Stimulated activated CD4-positive, alpha-beta T cell treated with anti-CD3 and anti-CD28 coated beads, Interleukin-2, amount 100 ng/mL, for 24 hours (primary cell): ENCODE measurements at regions not wholly inside any gene's neighbourhood (a gene's known extent, or its start where the extent isn't known, plus 50 kb on each side); places are given as distances from the start of the nearest gene placed in this dataset.

Experiments used
- DNase-seq, 2 donors: peaks; one replicate each; pipeline ENCODE4 v3.0.0-alpha.2; 2020

DNA sequence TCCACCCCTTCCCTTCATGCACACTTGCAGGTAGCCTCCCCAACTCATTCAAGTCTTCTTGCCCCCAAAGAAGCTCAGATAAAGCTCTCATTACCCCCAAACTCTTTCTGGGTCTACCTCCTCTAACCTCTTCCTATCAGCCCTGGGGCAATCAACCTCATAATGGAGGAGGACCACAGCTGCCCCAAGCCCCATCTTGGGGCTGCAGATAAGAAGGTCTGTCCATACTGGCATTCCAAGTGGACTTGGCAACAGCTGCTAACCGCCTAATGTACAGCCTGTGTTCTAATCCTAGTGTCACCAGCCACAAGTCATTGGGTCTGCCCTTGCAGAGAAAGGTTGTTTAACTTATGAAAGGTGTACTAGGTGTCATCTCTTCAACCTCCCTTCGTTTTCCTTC lies 107.4 kb upstream of the ADGRF1 start:
- DNase-seq = no peak

DNA sequence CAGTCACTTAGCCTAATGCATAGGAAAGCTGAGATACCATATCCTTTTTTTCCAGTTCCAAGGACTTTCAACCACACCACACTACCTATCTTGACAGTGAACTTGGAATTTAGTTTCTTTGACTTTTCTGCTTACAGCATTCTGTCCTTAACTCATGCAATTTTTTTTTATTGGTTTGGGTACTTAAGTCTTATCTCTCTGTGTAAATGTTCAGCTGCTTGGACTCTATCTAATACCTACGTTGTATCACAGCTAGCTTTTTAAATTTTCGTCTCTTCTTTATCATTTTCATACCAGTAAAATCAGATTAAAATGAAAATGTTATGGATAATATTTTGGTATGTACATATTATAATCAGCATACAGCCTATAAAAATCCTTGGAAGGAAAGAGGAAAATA lies 106.9 kb upstream of the ADGRF1 start:
- no peak for DNase-seq

DNA sequence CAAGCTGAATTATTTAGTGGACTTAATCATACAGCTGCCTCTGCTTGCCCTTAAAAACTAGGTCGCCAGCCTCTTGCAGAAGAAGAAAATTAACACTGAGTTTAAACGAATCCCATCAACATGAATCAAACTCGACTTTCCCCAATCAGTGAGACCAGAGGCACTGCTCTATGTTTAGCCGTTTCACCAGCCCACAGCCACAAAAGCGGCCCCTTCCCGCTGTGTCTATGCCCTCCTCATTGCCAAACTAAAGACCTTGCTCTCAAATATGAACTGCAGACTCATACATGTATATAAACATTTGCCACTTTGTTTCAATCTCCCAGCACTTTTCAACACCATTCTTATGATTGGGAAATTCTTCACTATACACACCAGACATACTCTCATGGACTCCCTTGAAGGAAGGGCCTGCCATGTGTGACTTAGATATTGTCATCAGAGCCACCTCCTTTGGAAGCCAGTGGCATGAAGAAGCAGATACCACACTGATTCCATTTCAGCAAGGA lies 105.8 kb upstream of the ADGRF1 start:
- no peak for DNase-seq

DNA sequence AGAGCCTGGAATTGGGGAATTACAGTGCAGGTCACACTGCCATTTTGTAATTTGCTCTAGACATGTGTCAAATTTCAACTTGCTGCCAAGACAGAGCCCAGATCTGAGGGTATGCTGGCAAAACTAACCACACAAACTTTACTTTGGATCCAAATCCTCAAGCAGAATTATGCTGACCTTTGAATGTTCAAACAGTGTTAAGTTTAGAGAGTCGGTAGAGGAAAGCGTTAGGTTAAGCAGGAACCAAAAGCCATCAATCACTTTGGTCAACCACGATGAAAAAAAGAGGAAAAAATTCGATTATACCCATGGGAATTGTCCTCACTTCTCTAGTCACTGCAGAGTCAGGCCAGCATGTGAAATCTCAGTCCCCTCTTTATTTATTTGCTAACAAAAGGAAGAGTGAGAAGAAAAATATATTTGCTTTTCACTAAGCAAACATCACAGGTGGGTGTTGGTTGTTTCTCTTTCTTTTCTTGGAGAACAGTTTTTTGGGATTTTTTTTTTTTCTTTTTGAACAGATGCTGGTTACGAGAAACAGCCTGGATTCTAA lies 105.1 kb upstream of the ADGRF1 start:
- no peak for DNase-seq

DNA sequence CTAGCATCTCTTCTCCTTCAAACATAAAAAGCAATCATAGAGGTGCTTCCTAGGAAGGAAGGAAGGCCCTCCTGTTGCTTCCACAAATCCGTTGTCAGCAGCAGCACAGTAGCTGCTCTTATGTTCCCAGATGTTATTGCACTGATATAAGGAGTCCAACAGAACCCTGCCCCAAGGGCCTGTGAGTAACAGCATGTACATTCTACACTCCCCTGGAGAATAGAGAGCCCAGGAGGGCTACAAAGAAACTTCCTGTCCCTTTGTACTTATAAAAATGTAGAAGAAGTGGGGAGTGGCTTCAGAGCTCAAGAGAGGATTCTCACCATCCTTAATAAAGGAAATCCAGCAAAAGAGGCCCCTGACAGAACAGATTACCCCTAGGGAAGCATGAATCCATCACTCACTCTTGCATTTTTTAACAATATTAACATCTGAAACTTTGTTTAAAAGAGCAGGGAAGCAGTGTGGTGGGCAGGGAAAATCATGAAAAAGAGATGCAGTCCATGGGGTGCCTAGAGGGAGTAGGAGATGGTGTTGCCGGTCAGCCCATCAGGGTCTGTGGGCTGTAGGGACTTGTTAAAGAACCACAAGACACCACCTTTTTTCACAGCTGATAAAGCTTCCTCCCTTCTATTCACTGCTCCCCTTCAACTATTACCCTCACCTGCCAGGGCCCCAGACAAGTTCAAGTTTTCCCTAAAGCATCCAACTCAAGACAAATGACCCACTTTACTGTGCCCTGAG lies 104.5 kb upstream of the ADGRF1 start:
- DNase-seq = no peak

DNA sequence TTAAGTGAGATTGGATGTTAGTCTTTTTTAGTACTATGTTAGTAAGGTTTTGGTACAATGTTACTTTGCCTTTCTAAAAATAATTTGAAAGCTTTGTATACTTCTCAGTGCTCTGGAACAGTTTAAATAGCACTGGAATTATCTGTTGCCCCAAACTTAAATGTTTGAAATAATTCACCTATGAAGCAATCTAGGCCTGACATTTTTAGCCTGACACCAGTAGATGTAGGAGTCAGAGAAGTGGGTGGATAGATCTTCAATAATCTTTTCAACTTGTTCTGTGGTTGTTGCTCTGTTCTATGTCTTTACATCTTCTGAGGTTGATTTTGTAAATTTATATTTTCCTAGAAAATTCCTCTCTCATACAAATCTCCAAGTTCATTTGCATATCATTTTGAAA lies 103.1 kb upstream of the ADGRF1 start:
- no peak for DNase-seq

DNA sequence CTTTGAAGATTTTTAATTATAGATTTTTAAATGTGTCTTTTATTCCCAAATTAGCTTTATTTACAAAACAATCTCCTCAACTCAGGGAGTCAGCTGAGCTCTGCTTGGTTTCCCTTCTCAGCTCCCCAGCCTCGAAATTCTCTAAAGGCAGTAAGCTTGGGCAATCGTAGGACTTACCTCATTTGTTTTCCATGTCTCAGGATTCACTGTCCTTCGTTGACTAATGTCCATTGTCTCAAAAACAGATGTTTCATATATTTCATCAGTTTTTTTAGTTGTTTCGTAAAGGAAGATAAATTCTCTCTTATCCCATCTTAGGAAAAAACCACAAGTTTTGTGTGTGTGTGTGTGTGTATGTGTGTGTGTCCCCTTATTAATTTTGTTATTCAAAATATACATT lies 102.2 kb upstream of the ADGRF1 start:
- DNase-seq = no peak

DNA sequence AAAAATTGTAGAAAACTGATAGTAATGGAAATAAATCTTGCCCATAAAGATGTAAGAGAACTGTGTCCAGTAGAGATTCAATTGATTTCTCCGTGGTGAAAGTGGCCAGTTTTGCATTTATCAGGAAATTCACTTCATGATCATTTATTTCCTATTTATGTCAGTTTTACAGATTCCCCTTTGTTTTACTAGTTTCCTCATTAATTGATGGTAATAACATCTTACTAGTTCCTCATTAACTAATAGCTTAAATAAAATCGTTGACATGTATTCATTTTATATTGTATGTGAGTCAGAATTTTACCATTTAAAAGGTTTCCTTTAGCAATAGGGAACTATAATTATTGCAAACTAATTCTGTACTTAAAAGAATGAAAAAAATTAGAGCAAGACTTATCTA lies 99.8 kb upstream of the ADGRF1 start:
- DNase-seq = no peak

DNA sequence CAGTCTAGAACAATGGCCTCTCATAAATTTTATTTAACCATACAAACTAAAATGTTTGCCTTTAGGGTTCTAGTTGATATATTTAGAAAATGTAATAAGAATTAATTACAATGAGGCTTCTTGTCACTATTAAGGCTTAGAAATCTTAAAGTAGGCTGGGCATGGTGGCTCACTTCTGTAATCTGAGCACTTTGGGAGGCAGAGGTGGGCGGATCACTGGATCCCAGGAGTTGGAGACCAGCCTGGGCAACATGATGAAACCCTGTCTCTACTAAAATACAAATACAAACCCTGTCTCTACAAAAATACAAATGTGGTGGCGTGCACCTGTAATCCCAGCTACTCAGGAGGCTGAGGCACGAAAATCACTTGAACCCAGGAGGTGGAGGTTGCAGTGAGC lies 99.0 kb upstream of the ADGRF1 start:
- no peak for DNase-seq

DNA sequence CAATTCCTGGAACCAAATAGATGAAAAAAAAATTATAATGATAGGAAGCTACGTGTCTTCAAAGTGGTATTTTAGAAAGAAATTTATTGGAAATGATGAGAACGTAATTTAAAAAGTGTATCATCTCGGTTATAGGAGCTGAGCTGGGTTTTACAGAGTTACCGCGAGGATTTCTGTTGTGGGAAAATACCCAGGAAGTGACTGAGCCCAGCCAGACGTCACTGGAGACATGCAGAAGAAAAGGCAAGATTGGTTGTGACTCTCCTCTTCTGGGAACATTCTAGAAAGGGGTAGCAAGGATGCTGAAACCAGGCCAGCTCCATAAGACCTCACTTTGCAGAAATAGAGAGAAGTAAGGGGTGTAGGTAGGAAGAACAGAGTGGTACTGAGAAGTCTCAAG lies 95.9 kb upstream of the ADGRF1 start:
- DNase-seq = no peak

DNA sequence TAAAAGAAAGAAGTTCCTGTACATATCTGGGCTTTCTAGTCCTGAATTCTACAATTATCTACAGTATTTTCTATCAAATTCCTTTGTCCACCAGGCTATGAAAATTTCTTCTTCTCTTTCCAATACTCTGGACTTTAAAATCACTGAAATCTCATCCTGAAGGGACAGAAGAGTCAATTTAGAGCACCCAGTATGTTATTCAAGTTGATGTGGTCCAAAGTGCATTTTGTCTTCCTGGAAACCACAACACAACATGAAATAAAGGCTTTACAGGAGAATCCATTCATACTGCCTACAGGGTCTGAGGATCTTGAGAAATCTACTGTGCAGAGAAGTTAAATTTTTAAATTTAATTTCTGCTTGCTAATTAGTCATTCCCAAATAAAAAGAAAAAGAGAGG lies 94.9 kb upstream of the ADGRF1 start:
- DNase-seq = no peak

DNA sequence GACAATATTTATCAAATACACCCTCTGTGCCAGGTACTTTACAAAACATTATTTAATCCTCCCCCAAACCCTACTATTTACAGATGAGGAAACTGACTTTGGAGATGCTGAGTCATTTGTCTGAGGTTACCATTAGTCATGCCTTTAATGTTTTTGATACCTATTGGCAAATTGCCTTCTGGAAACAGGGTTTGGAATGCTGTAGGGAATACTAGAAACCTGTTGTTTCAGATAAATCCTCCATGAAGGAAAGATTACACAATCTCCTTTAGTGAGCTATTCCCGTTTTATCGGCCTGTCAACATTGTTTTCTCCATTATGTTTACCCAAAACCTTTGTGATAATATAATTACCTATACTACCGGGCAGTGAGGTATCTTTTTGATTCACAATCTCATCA lies 93.6 kb upstream of the ADGRF1 start:
- no peak for DNase-seq

DNA sequence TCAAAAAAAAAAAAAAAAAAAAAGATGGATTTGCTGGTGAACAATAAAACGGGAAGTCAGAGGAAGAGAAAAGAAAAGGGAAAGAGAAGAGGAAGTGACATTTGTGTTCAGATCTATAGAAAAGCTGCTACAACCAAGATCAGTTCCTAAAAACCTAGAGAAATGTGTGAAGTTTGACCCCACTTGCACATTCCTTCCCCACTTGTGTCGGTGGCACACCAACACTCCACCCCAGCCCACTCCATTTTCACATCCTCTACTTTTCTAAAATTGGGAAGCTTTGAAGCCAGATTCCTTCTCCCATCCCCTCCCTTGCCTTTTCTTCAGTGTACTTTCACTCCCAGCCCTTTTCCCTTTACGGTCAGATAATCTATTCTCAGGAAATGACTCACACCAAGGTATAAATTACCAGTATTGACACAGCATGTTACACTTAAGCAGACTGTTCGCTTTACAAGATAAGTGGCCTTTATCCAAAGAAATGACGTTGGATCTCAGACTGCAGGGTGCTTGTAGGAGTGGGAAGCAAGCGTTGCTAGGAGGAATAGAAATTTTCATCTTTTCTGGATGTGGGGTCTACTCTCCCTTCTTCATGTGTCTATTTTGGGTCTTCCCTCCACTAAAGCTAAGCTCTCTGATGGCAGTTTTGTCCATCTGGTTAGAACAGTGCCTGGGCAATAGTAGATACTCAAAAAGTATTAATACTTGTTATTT lies 92.5 kb upstream of the ADGRF1 start:
- DNase-seq = no peak

DNA sequence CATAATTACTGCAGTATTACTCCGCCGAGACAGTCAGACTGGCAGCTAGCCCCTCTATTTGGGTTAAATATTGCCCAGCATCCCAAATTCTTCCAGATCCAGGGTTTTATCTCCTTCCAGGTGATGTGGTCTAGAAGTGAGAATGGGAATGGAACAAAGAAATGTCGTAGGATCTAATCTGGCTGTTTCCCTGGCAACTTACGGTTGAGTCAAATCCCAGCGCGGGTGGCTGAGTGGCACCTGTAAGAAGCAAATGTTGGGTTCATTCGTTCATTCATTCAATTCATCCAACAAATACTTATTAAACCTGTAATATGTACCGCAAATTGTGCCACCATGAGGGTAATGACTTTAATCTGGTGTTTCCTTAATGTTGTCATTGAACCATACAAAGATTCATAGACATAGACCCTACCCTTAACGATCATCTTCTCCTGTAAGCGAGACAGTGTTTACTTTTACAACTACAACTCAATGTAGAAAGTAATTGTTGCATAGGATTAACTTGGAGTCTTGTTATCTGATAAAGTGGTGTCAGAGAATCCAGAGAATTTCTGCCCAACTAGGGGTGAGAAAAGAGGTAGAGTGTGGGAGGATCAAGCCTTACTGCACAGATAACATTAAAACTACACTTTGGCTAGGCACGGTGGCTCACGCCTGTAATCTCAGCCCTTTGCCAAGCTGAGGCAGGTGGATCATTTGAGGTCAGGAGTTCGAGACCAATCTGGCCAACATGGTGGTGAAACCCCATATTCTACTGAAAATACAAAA lies 91.3 kb upstream of the ADGRF1 start:
- no peak for DNase-seq

DNA sequence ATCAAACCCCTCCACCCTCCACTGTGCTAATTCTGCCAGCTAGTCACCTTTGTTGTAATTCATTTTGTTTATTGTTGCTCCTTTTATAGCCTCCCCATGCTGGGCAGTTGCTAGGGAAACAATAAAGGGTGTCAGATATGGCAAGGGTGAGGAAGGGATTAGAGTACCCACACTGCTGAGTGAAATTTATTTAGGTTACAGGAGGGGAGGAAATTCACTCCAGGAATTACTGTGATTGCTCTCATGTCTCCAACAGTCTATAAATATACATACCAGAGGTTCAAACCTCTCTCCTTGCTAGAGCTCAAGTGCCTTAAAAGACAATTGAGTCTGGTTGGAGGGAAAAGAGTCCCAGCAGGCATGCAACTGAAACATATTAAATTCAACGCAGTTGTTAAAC lies 90.6 kb upstream of the ADGRF1 start:
- DNase-seq = no peak

DNA sequence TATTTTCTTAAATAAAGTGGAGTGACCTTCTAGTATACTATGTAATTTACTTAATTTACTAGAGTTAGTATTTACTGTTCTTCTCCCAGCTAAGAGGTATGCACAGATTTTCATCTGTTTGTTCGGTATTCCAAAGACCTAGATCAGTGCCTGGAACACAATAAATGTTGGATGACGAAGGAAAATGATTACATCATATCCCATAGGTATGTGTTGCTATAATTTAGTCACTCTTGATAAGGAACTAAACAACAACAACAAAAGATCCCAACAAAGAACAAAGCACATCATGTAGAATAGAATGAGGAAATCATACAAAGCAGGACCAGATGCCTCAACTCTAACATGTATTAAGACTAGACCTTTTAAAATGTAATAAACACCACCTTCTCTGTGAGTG lies 89.6 kb upstream of the ADGRF1 start:
- no peak for DNase-seq

DNA sequence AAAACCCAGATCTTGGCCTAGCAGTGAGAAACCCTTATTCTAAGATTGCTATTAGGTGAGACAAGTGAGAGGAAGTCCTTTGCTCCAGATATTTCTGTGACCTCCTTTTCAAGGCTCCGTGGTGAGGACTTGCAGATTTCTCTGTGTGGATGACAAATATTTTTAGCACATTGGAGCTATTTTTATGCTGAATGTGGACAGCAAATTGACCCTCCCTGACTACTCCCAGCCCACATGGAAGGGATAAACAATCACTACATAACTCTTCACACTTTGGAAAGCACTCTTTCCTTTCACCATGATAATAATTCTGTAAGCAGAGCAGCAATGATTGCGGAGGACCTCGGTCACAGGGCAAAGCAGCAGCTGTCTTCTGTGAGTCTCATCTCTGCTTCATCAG lies 88.0 kb upstream of the ADGRF1 start:
- DNase-seq = no peak

DNA sequence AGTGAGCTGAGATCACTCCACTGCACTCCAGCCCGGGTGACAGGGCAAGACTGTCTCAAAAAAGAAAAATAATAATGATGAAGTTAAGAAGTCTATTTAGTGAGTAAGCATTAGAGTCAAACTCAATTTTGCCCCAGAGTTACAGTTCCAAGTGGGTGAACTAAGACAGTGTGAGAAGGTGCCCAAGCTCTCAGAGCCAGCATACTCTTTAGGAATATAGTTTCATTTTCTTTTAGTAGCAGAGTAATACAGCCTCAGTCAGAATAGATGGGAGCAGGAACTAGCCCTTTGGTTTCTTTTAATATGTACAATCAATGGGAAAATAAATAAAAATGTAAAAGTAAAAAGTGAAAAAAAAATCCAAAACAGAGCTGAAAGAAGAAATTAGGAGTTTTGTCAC lies 87.0 kb upstream of the ADGRF1 start:
- DNase-seq = no peak

DNA sequence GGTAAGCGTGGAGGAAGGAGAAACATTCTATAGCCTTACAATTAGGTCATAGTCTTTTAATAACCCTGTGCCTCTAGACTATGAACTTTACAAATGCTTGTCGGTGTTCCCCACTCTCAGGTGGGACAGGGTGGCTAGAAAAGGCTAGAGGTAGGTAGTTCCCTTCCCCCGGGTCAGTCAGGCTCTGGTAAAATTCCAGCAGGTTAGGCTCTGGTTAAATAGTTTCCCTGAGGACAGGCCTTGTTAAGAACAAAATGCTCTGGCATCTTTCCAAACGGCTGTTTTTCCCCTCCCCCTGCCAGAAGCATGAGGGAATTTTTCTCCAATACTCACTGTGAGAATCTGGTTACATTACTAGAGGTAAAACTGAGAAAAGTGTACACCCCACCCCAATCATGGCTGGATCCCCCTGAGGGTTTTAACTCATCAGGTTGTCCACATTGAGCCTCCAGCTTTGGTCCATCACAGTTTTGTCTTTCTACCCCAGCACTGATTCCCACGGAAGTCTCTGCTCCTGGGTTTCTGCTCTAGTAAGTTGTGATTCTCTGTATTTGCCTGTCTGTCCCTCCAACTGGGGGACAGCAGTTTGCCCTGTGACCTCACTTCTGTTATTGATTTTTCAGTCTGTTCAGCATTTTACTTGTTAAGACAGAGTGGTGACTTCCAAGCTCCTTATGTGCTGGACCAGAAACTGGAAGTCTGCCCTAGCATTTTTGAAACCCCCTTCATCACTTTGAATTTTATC lies 84.7 kb upstream of the ADGRF1 start:
- DNase-seq = no peak

DNA sequence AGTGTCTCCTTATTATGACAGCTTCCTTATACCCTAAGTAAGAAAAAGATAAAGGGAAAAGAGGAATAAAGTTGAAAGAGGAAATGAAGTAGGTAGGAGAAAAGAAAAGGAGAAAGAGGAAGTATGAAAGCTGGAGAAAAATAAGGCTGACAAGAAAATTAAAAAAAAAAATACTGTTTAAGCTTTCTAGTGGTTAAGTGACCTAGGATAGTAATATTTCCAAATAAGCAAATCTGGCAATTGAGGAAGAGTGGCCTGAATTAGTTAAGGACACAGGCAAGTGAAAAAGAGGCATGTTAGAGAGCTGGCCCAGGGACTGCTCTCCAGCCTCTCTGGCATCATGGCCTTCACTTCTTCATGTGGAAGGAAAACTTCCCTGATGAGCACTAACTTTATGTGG lies 76.5 kb upstream of the ADGRF1 start:
- no peak for DNase-seq

DNA sequence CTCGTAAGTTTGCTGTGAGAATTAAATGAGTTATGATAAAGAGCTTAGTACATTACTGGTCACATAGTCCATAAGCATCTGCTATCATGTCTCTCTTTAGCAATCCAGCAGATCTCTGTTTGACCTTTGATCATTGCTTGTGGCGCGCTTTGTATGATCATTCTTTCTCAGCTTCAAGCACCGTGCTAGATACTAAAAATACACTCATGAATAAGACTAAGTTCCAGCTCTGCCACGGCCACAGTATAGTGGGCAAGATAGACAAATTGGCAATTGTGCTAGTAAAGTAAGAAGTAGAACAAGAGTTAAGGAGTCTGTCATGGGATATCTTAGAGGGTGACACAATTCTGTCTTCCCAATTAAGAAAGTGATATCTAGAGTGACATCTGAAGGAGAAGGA lies 75.2 kb upstream of the ADGRF1 start:
- no peak for DNase-seq

DNA sequence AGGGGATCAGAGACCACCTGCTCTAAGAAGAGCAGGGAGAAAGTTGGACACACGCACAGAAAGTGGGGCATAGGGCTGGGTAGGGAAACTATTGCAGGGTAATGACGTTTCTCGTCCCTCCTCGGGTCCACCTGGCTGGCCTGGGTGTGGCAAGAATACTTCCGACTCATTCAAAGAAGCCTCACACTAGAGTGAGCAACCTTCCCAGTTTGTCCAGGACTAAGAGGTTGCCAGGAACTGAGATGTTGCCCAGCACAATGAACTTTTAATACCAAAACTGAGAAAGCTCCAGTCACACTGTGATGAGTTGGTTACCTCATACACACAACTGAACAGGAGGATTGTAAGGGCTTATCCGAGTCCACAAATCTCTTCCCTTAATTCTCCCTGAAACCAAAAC lies 74.5 kb upstream of the ADGRF1 start:
- DNase-seq = no peak

DNA sequence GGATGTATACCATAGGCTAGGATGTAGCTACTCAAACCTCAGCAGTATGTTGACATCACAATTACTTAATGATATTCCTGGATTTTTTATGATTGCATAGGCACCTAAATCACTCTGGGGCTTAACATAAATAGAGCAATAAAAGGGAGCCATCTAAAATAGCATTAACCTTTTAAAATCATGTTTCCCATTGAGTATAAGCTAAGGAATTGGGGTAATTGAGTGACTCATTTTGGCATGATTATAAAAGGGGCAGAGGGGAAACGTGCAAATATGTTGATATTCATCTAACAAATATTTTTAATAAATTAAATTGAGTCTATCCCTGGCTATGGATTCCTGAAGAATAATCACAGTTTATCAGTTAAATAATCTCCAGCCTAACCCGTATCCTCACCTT lies 74.0 kb upstream of the ADGRF1 start:
- no peak for DNase-seq
